HG03097 (cell line): ENCODE measurements at regions not wholly inside any gene's neighbourhood (a gene's known extent, or its start where the extent isn't known, plus 50 kb on each side); places are given as distances from the start of the nearest gene placed in this dataset.
"Not testable (repeated sequence)": the region's sequence is repeated elsewhere in the genome, so short reads cannot be mapped to it uniquely, and the experiment has no call there.

Source experiments
- ATAC-seq: cut with Tn5 transposase; IDR thresholded peaks from one replicate; pipeline ENCODE4 v1.9.1; 2021; ENCODE audit not compliant: unreplicated experiment, low FRiP score

- ATAC-seq, result no peak
Measured at GRCh38 chr5:42872865-42873264, 61.2 kb upstream of the SELENOP start.

- no peak for ATAC-seq
Measured at GRCh38 chr5:42870882-42871418, 59.3 kb upstream of the SELENOP start.

GRCh38 chr5:42868417-42868816 is 56.7 kb upstream of the SELENOP start:
- not testable (repeated sequence) for ATAC-seq

DNA sequence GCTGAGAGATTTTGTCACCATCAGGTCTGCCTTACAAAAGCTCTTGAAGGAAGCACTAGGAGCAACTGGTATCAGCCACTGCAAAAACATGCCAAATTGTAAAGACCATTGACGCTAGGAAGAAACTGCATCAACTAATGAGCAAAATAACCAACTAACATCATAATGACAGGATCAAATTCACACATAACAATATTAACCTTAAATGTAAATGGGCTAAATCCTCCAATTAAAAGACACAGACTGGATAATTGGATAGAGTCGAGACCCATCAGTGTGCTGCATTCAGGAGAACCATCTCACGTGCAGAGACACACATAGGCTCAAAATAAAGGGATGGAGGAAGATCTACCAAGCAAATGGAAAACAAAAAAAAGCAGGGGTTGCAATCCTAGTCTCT is 53.1 kb upstream of the SELENOP start:
- ATAC-seq, result not testable (repeated sequence)
